Smooth muscle cell (in vitro differentiated cells): ENCODE measurements at regions not wholly inside any gene's neighbourhood (a gene's known extent, or its start where the extent isn't known, plus 50 kb on each side); places are given as distances from the start of the nearest gene placed in this dataset.

Source experiments
- DNase-seq: peaks from one replicate; lab custom pipeline; 2025; ENCODE audit not compliant: unreplicated experiment; lab: John Stamatoyannopoulos, UW
- H2AFZ ChIP-seq: fragments of 200-600 bp; sonication (generic); 2 replicates; pipeline ENCODE4 v1.6.0; 2016; ENCODE audit warnings: antibody characterized with exemption, low read depth, mild to moderate bottlenecking
- H3F3A ChIP-seq: fragments of 200-600 bp; sonication (generic); 2 replicates; pipeline ENCODE4 v1.6.0; 2017; ENCODE audit warnings: antibody characterized with exemption, low read depth
- H3K27ac ChIP-seq: fragments of 200-600 bp; sonication (generic); 2 replicates; pipeline ENCODE4 v1.5.1; 2016; ENCODE audit warnings: low read depth, mild to moderate bottlenecking
- H3K27me3 ChIP-seq: fragments of 200-600 bp; sonication (generic); 2 replicates; pipeline ENCODE4 v1.6.1; 2016; ENCODE audit warnings: low read depth, mild to moderate bottlenecking
- H3K36me3 ChIP-seq: fragments of 200-600 bp; sonication (generic); 2 replicates; pipeline ENCODE4 v1.5.1; 2016; ENCODE audit warnings: low read depth
- H3K4me1 ChIP-seq: fragments of 200-600 bp; sonication (generic); 2 replicates; pipeline ENCODE4 v1.5.1; 2016; ENCODE audit warnings: low read depth
- H3K4me2 ChIP-seq: fragments of 200-600 bp; sonication (generic); 2 replicates; pipeline ENCODE4 v1.6.0; 2016; ENCODE audit warnings: mild to moderate bottlenecking
- H3K4me3 ChIP-seq: fragments of 200-600 bp; sonication (generic); 2 replicates; pipeline ENCODE4 v1.5.1; 2016; ENCODE audit warnings: mild to moderate bottlenecking
- H3K79me2 ChIP-seq: fragments of 200-600 bp; sonication (generic); 2 replicates; pipeline ENCODE4 v1.6.0; 2016; ENCODE audit warnings: low read depth, mild to moderate bottlenecking
- H3K9ac ChIP-seq: fragments of 200-600 bp; sonication (generic); 2 replicates; pipeline ENCODE4 v1.6.0; 2016; ENCODE audit warnings: low read depth
- H3K9me3 ChIP-seq: fragments of 200-600 bp; sonication (generic); replicated peaks from 2 replicates; pipeline ENCODE4 v1.5.1; 2016; ENCODE audit warnings: low read depth
- H4K20me1 ChIP-seq: fragments of 200-600 bp; sonication (generic); 2 replicates; pipeline ENCODE4 v1.6.0; 2016; ENCODE audit warnings: low read depth
- WGBS: methylation state at CpG from one replicate; pipeline ENCODE4 v1.1.7; 2016; ENCODE audit warnings: low lambda C conversion rate; 5-methylcytosine and 5-hydroxymethylcytosine counted together
- TF ChIP-seq, protein P1 (sequence below): fragments of 200-600 bp; sonication (generic); IDR thresholded peaks from 2 replicates; pipeline ENCODE4 v1.5.1; 2017; ENCODE audit warnings: borderline replicate concordance, mild to moderate bottlenecking, antibody characterized with exemption; ENCODE audit not compliant: insufficient read depth, poor library complexity, severe bottlenecking

DNA sequence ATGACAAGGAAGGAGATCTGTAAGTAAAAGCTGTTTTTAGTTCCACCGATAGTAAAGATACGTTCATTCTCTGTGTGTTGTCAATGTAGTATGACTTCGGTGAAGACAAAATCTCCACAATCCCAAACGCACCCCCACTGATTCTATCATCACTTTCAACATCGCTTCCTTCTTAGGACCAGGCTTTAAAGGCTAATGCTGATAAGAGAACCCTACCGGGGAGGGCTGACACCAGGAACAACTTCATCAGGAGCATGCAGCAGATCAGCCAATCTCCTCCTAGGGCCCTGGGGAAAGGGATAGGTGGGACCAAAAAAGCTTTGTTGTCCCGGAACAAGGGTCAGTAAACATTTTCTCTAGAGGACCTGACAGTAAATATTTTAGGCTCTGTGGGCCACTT, 334.1 kb downstream of the VPS13C start:
- 44% methylated on average over 7 of the region's 7 CpGs for WGBS
- no peaks in the 10 kb centered on the region for H3K79me2 ChIP-seq

DNA sequence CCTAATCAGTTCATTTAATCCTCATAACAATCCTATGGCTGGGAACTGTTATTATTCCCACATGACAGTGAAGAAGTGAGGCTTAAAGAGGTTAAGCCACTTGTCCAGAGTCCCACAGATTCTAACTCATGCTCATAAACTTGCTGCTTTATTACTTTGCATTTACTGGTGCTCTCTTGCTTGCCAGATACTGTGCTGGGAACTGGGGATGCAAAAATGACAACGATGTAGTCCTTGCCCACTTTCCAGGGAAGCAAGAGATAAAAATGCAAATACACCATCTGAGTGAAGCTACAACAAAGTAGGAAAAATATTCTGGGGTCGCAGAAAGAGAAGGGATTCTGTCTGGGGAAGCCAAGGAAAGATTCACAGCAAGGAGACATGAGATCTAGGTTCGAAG, 335.0 kb downstream of the VPS13C start:
- H3K79me2 ChIP-seq: no peaks in the 10 kb centered on the region
- H3K9ac ChIP-seq: no peak overlapping the region
- H3K27ac ChIP-seq: no peak overlapping the region
- no peaks in the 10 kb centered on the region for H3K36me3 ChIP-seq
- no peak for DNase-seq
- TF ChIP-seq, protein P1, sequence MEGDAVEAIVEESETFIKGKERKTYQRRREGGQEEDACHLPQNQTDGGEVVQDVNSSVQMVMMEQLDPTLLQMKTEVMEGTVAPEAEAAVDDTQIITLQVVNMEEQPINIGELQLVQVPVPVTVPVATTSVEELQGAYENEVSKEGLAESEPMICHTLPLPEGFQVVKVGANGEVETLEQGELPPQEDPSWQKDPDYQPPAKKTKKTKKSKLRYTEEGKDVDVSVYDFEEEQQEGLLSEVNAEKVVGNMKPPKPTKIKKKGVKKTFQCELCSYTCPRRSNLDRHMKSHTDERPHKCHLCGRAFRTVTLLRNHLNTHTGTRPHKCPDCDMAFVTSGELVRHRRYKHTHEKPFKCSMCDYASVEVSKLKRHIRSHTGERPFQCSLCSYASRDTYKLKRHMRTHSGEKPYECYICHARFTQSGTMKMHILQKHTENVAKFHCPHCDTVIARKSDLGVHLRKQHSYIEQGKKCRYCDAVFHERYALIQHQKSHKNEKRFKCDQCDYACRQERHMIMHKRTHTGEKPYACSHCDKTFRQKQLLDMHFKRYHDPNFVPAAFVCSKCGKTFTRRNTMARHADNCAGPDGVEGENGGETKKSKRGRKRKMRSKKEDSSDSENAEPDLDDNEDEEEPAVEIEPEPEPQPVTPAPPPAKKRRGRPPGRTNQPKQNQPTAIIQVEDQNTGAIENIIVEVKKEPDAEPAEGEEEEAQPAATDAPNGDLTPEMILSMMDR: no peak
- H3K9me3 ChIP-seq: no peaks in the 10 kb centered on the region
- no peak overlapping the region for H3K4me2 ChIP-seq
- H3K4me3 ChIP-seq: no peak overlapping the region
- peaks cover 6% of the 10 kb centered on the region for H3K27me3 ChIP-seq
- no peaks in the 10 kb centered on the region for H3K4me1 ChIP-seq
- H4K20me1 ChIP-seq: no peaks in the 10 kb centered on the region
- H2AFZ ChIP-seq: no peak overlapping the region
- WGBS: 55% methylated on average over 3 of the region's 3 CpGs
- no peaks in the 10 kb centered on the region for H3F3A ChIP-seq

More for the DNA sequence above, 334.1 kb downstream of the VPS13C start:
- no peak overlapping the region for H3K4me2 ChIP-seq
- H3K4me1 ChIP-seq: no peaks in the 10 kb centered on the region
- no peaks in the 10 kb centered on the region for H4K20me1 ChIP-seq
- H3K9me3 ChIP-seq: no peaks in the 10 kb centered on the region
- H3K27ac ChIP-seq: no peak overlapping the region
- H3F3A ChIP-seq: no peaks in the 10 kb centered on the region
- no peak overlapping the region for H3K9ac ChIP-seq
- TF ChIP-seq, protein P1: no peak
- no peaks in the 10 kb centered on the region for H3K36me3 ChIP-seq
- H3K4me3 ChIP-seq: no peak overlapping the region
- H2AFZ ChIP-seq: no peak overlapping the region
- no peak for DNase-seq
- H3K27me3 ChIP-seq: peaks cover 10% of the 10 kb centered on the region

DNA sequence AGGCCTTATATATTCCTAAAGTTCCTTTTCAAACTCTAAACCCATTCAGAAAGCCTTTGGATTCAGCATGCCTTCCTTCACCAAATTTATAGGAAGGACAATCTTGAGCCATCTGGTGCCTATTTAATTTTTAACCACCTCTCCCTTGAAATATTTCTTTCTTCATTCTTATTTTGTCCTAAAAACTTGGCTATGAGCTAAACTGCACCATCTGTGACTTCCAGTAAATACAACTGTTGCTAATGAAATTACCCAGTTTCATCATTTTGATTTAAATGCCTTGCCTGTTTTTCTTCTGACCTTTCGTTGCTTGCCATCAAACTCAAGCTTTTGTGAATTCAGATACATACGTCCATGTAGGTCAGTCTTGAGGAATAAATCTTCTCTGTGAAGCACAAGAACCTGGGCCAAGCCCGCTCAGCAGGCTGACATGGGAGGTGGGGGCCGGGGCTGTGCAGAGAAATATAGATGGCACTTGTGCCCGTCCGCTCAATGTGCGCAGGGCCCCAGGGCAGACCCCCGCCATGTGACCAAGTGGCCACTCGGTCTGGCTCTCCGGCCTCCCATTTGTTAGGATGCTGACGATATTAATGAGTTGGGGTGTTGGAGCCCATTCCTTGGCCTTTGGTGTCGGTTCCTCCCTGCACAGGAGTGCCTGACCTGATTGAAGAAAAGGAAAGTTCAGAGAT, 335.9 kb downstream of the VPS13C start:
- Histone ChIP-seq H3K4me1 (no peaks in the 10 kb centered on the region), H3K27me3 (peaks cover 5% of the 10 kb centered on the region), H3K9me3 (no peaks in the 10 kb centered on the region), H3K9ac (no peak overlapping the region), H3K4me2 (no peak overlapping the region), H3K79me2 (no peaks in the 10 kb centered on the region), H2AFZ (no peak overlapping the region), H3K36me3 (no peaks in the 10 kb centered on the region), H3F3A (no peaks in the 10 kb centered on the region), H3K27ac (no peak overlapping the region), H3K4me3 (no peak overlapping the region), H4K20me1 (no peaks in the 10 kb centered on the region)
- TF ChIP-seq, protein P1: no peak
- no peak for DNase-seq
- WGBS: 91% methylated on average over 12 of the region's 12 CpGs

DNA sequence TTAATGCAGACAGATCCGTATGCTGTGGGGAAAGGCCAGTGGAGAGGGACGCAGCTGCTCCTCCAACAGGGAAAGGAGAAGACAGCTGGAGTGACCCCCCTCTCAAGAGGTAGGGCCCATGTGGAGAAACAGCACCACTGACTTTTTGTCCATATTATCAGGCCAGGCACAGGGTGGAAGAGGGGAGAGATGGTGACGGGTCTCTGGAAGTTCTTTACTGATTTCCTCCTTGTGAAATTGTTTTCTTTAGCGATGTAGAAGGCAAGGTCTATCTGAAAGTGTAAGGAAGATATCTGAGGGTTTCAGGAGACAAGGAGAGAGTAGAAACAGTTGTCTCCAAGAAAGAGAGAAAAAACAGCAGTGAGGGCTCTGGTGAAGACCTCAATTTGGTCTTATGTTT, 338.8 kb downstream of the VPS13C start:
- Histone ChIP-seq H3K27ac (no peak overlapping the region), H3K4me1 (no peaks in the 10 kb centered on the region), H2AFZ (no peak overlapping the region), H3K9ac (no peak overlapping the region), H3F3A (no peaks in the 10 kb centered on the region), H3K27me3 (peaks cover 5% of the 10 kb centered on the region), H3K79me2 (no peaks in the 10 kb centered on the region), H3K4me2 (no peak overlapping the region), H3K4me3 (no peak overlapping the region), H3K36me3 (no peaks in the 10 kb centered on the region), H3K9me3 (no peaks in the 10 kb centered on the region), H4K20me1 (no peaks in the 10 kb centered on the region)
- TF ChIP-seq, protein P1: no peak
- DNase-seq: no peak
- 94% methylated on average over 4 of the region's 4 CpGs for WGBS
